ENCODE measurements at regions not wholly inside any gene's neighbourhood (a gene's known extent, or its start where the extent isn't known, plus 50 kb on each side); places are given as distances from the start of the nearest gene placed in this dataset.

- Mint-ChIP-seq H3K36me3 (peaks cover 0 to 5% (median 0%) of the 10 kb centered on the region in 5 donors), H3K4me1 (no peaks in the 10 kb centered on the region), H3K27ac (no peak overlapping the region), H3K9me3 (peaks cover 0 to 22% (median 11%) of the 10 kb centered on the region in 11 donors), H3K27me3 (peaks cover 0 to 17% (median 8%) of the 10 kb centered on the region in 5 donors), H3K4me3 (no peak overlapping the region)
- Histone ChIP-seq H3K27me3 (ENCODE audit: control insufficient read depth in 2 of 2, insufficient read depth in 2 of 2, low read length in 2 of 2) (no peaks in the 10 kb centered on the region), H3K36me3 (ENCODE audit: control insufficient read depth in 2 of 3, insufficient read depth in 3 of 3, low read length in 3 of 3) (no peaks in the 10 kb centered on the region), H3K4me3 (ENCODE audit: low read length) (no peak overlapping the region), H3K9me3 (ENCODE audit: control insufficient read depth in 2 of 3, low read length in 3 of 3) (peaks cover 0 to 6% (median 0%) of the 10 kb centered on the region in 3 experiments), H3K27ac (ENCODE audit: low read depth, low read length) (no peak overlapping the region), H3K4me1 (ENCODE audit: control insufficient read depth in 2 of 2, insufficient read depth in 2 of 2, low read length in 2 of 2) (no peaks in the 10 kb centered on the region)
- ATAC-seq (no peak), DNase-seq (no peak)
- CTCF ChIA-PET = no interaction called here
- POLR2A ChIA-PET = no interaction called here
- intact Hi-C loops (cut with micrococcal nuclease) = no loop called here
Measured at GRCh38 chr5:57960569-57960968, 478.0 kb upstream of the ACTBL2 start.

DNA sequence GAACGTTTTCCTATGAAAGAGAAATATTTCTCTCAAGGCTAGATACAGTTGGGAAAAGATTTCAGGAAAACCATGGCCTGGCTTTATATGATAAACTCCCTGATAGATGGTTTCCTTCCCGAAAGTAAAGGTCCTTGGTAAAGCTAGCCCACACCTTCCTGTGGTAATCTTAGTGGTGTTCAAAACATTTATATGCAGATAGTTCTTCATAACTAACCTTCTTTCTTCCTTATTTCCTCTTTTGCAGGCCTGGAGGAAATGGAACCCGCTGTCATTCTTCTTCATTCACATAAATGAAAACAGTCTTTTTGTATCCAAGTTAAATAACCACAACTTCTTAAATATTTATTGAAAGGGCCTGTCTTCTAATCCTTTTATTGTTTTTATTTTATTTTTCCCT, 474.0 kb upstream of the ACTBL2 start:
- H3K4me1 Mint-ChIP-seq = no peaks in the 10 kb centered on the region
- intact Hi-C loops (cut with micrococcal nuclease) = no loop called here
- peaks cover 0 to 30% (median 11%) of the 10 kb centered on the region in 5 donors for H3K27me3 Mint-ChIP-seq
- H3K36me3 ChIP-seq (ENCODE audit: control insufficient read depth in 2 of 3, insufficient read depth in 3 of 3, low read length in 3 of 3) = no peaks in the 10 kb centered on the region
- H3K4me3 ChIP-seq (ENCODE audit: low read length) = no peak overlapping the region
- no peak for ATAC-seq
- DNase-seq = no peak
- H3K27me3 ChIP-seq (ENCODE audit: control insufficient read depth in 2 of 2, insufficient read depth in 2 of 2, low read length in 2 of 2) = no peaks in the 10 kb centered on the region
- H3K9me3 ChIP-seq (ENCODE audit: control insufficient read depth in 2 of 3, low read length in 3 of 3) = no peaks in the 10 kb centered on the region
- ChIA-PET CTCF (no interaction called here), POLR2A (no interaction called here)
- no peaks in the 10 kb centered on the region for H3K4me1 ChIP-seq (ENCODE audit: control insufficient read depth in 2 of 2, insufficient read depth in 2 of 2, low read length in 2 of 2)
- no peak overlapping the region for H3K27ac Mint-ChIP-seq
- H3K4me3 Mint-ChIP-seq = no peak overlapping the region
- H3K36me3 Mint-ChIP-seq = no peaks in the 10 kb centered on the region
- peaks cover 0 to 3% (median 0%) of the 10 kb centered on the region in 11 donors for H3K9me3 Mint-ChIP-seq
- H3K27ac ChIP-seq (ENCODE audit: low read depth, low read length) = no peak overlapping the region

GRCh38 chr5:57955511-57955910, 472.9 kb upstream of the ACTBL2 start:
- H3K9me3 ChIP-seq (ENCODE audit: control insufficient read depth in 2 of 3, low read length in 3 of 3) = no peaks in the 10 kb centered on the region
- Mint-ChIP-seq H3K36me3 (no peaks in the 10 kb centered on the region), H3K27ac (no peak overlapping the region), H3K9me3 (peaks cover 0 to 2% (median 0%) of the 10 kb centered on the region in 11 donors), H3K4me1 (no peaks in the 10 kb centered on the region), H3K4me3 (no peak overlapping the region), H3K27me3 (peaks cover 0 to 30% (median 11%) of the 10 kb centered on the region in 5 donors)
- ChIA-PET POLR2A (no interaction called here), CTCF (no interaction called here)
- no peaks in the 10 kb centered on the region for H3K36me3 ChIP-seq (ENCODE audit: control insufficient read depth in 2 of 3, insufficient read depth in 3 of 3, low read length in 3 of 3)
- H3K4me1 ChIP-seq (ENCODE audit: control insufficient read depth in 2 of 2, insufficient read depth in 2 of 2, low read length in 2 of 2) = no peaks in the 10 kb centered on the region
- ATAC-seq (no peak), DNase-seq (no peak)
- no peak overlapping the region for H3K27ac ChIP-seq (ENCODE audit: low read depth, low read length)
- intact Hi-C loops (cut with micrococcal nuclease) = no loop called here
- H3K4me3 ChIP-seq (ENCODE audit: low read length) = no peak overlapping the region
- H3K27me3 ChIP-seq (ENCODE audit: control insufficient read depth in 2 of 2, insufficient read depth in 2 of 2, low read length in 2 of 2) = no peaks in the 10 kb centered on the region

DNA sequence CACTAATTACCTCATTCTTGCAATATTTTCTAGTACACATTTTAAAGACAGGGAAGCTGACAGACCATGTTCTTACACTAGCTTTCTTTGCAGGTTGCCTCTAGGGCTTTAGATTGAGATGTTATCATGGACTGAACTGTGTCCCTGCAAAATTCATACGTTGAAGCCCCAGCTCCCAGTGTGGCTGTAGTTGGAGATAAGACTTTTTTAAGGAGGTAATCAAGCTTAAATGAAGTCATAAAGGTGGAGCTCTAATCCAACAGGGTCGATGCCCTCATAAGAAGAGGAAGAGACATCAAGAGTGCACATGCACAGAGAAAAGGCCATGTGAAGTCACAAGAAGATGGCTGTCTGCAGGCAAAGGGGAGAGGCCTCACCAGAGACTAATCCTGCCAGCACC, 471.2 kb upstream of the ACTBL2 start:
- DNase-seq (no peak), ATAC-seq (no peak)
- intact Hi-C loops (cut with micrococcal nuclease) = no loop called here
- no peaks in the 10 kb centered on the region for H3K4me1 Mint-ChIP-seq
- H3K27me3 ChIP-seq (ENCODE audit: control insufficient read depth in 2 of 2, insufficient read depth in 2 of 2, low read length in 2 of 2) = no peaks in the 10 kb centered on the region
- no peaks in the 10 kb centered on the region for H3K4me1 ChIP-seq (ENCODE audit: control insufficient read depth in 2 of 2, insufficient read depth in 2 of 2, low read length in 2 of 2)
- H3K9me3 Mint-ChIP-seq = peaks cover 0 to 2% (median 0%) of the 10 kb centered on the region in 11 donors
- H3K36me3 ChIP-seq (ENCODE audit: control insufficient read depth in 2 of 3, insufficient read depth in 3 of 3, low read length in 3 of 3) = no peaks in the 10 kb centered on the region
- POLR2A ChIA-PET = no interaction called here
- H3K9me3 ChIP-seq (ENCODE audit: control insufficient read depth in 2 of 3, low read length in 3 of 3) = no peaks in the 10 kb centered on the region
- no peak overlapping the region for H3K4me3 Mint-ChIP-seq
- H3K27ac Mint-ChIP-seq = no peak overlapping the region
- H3K36me3 Mint-ChIP-seq = peaks cover 0 to 4% (median 0%) of the 10 kb centered on the region in 5 donors
- H3K4me3 ChIP-seq (ENCODE audit: low read length) = no peak overlapping the region
- no peak overlapping the region for H3K27ac ChIP-seq (ENCODE audit: low read depth, low read length)
- CTCF ChIA-PET = no interaction called here
- peaks cover 0 to 44% (median 15%) of the 10 kb centered on the region in 5 donors for H3K27me3 Mint-ChIP-seq

DNA sequence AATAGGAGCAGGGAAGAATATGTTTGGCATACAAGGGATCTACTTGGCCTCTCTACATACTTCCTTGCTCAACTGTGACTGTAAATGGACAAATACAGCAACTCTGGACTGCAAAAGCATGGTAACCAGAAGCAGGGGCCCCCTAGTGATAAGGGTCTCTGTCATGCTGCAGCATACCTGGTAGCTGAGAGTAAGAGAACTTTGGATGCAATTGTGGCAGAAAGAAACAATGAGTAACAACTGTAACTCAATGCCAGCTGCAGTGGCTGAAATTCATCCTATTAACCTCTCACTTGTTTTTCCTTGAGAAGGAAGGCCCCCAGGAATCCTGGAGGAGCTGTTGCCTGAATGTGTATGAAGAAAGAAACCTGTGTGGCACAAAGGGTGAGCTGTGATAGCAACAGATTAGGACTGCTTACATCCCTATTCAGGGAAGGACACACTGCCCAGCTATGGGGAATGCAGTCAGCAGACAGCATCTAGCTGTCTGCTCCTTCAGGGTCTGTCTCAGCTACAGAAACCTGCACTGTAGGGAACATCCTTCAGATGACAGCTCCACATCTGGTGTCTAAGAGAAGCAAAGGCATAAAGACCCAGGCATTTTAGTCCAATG, 468.1 kb upstream of the ACTBL2 start:
- ATAC-seq (no peak), DNase-seq (no peak)
- H3K9me3 ChIP-seq (ENCODE audit: control insufficient read depth in 2 of 3, low read length in 3 of 3) = no peaks in the 10 kb centered on the region
- Mint-ChIP-seq H3K4me3 (no peak overlapping the region), H3K9me3 (peaks cover 0 to 3% (median 0%) of the 10 kb centered on the region in 11 donors), H3K36me3 (peaks cover 0 to 4% (median 0%) of the 10 kb centered on the region in 5 donors), H3K4me1 (no peaks in the 10 kb centered on the region), H3K27me3 (peaks cover 0 to 28% (median 9%) of the 10 kb centered on the region in 5 donors), H3K27ac (no peak overlapping the region)
- H3K36me3 ChIP-seq (ENCODE audit: control insufficient read depth in 2 of 3, insufficient read depth in 3 of 3, low read length in 3 of 3) = no peaks in the 10 kb centered on the region
- no peaks in the 10 kb centered on the region for H3K27me3 ChIP-seq (ENCODE audit: control insufficient read depth in 2 of 2, insufficient read depth in 2 of 2, low read length in 2 of 2)
- H3K27ac ChIP-seq (ENCODE audit: low read depth, low read length) = no peak overlapping the region
- no peak overlapping the region for H3K4me3 ChIP-seq (ENCODE audit: low read length)
- H3K4me1 ChIP-seq (ENCODE audit: control insufficient read depth in 2 of 2, insufficient read depth in 2 of 2, low read length in 2 of 2) = no peaks in the 10 kb centered on the region
- ChIA-PET POLR2A (no interaction called here), CTCF (no interaction called here)
- intact Hi-C loops (cut with micrococcal nuclease) = no loop called here

DNA sequence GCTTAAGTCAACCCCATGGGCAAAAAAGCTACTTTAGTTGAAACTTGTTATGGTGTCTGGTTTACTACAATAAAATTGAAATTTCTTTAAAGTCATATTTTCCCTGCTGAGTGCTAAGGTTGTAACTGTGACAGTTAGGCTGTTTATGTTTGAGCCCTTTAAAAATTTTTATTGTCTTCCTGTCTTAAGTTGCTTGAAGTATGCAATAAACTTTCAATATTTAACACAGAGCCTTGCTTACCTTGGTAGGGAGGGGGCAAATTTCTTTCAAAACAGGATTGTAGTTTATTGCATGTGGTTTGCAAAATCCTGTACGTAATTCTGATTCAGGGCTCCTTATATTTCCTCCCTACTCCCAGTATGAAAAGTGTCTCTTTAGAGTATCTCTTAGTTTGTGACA, 465.5 kb upstream of the ACTBL2 start:
- intact Hi-C loops (cut with micrococcal nuclease) = no loop called here
- ChIA-PET CTCF (no interaction called here), POLR2A (interaction anchor here (0.8 kb wide), 1 partner anchor 947 kb away, joined by 3 read pairs; no protein-coding TSS in a partner anchor)
- Mint-ChIP-seq H3K4me3 (no peak overlapping the region), H3K4me1 (no peaks in the 10 kb centered on the region), H3K36me3 (peaks cover 0 to 4% (median 0%) of the 10 kb centered on the region in 5 donors), H3K27me3 (peaks cover 0 to 16% (median 4%) of the 10 kb centered on the region in 5 donors), H3K9me3 (peaks cover 0 to 4% (median 1%) of the 10 kb centered on the region in 11 donors), H3K27ac (no peak overlapping the region)
- Histone ChIP-seq H3K36me3 (ENCODE audit: control insufficient read depth in 2 of 3, insufficient read depth in 3 of 3, low read length in 3 of 3) (no peaks in the 10 kb centered on the region), H3K27me3 (ENCODE audit: control insufficient read depth in 2 of 2, insufficient read depth in 2 of 2, low read length in 2 of 2) (no peaks in the 10 kb centered on the region), H3K27ac (ENCODE audit: low read depth, low read length) (no peak overlapping the region), H3K9me3 (ENCODE audit: control insufficient read depth in 2 of 3, low read length in 3 of 3) (no peaks in the 10 kb centered on the region), H3K4me1 (ENCODE audit: control insufficient read depth in 2 of 2, insufficient read depth in 2 of 2, low read length in 2 of 2) (no peaks in the 10 kb centered on the region), H3K4me3 (ENCODE audit: low read length) (no peak overlapping the region)
- ATAC-seq (no peak), DNase-seq (no peak)

DNA sequence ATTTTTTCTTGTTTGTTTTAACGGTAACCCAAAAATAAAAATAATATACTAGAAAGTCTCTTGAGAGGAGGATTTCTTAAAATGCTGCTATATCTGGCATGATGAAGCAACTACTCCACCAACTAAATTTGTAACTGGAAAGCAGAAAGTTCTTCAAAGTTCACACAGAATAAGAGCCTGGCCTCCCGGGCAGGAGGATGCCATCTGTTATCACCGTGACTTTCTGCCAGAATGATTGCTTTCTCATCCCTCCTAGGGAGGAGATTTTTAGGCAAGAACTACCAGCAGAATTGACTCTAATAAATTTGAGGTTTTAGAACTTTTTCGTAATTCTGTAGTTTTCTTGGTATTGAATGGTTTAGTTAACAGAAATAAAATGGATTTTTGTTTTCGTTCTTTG, 464.6 kb upstream of the ACTBL2 start:
- ChIA-PET POLR2A (no interaction called here), CTCF (no interaction called here)
- no peaks in the 10 kb centered on the region for H3K27me3 ChIP-seq (ENCODE audit: control insufficient read depth in 2 of 2, insufficient read depth in 2 of 2, low read length in 2 of 2)
- no peak overlapping the region for H3K27ac ChIP-seq (ENCODE audit: low read depth, low read length)
- H3K4me3 ChIP-seq (ENCODE audit: low read length) = no peak overlapping the region
- no peaks in the 10 kb centered on the region for H3K9me3 ChIP-seq (ENCODE audit: control insufficient read depth in 2 of 3, low read length in 3 of 3)
- ATAC-seq (no peak), DNase-seq (no peak)
- H3K36me3 ChIP-seq (ENCODE audit: control insufficient read depth in 2 of 3, insufficient read depth in 3 of 3, low read length in 3 of 3) = no peaks in the 10 kb centered on the region
- no peak overlapping the region for H3K4me3 Mint-ChIP-seq
- intact Hi-C loops (cut with micrococcal nuclease) = no loop called here
- peaks cover 0 to 4% (median 2%) of the 10 kb centered on the region in 11 donors for H3K9me3 Mint-ChIP-seq
- H3K27me3 Mint-ChIP-seq = peaks cover 0 to 14% (median 4%) of the 10 kb centered on the region in 5 donors
- no peaks in the 10 kb centered on the region for H3K4me1 Mint-ChIP-seq
- no peaks in the 10 kb centered on the region for H3K4me1 ChIP-seq (ENCODE audit: control insufficient read depth in 2 of 2, insufficient read depth in 2 of 2, low read length in 2 of 2)
- H3K27ac Mint-ChIP-seq = no peak overlapping the region
- H3K36me3 Mint-ChIP-seq = peaks cover 0 to 4% (median 0%) of the 10 kb centered on the region in 5 donors

All from naive thymus-derived CD4-positive, alpha-beta T cell (primary cell).